Ureter (tissue), 1 donor: ENCODE measurements at regions not wholly inside any gene's neighbourhood (a gene's known extent, or its start where the extent isn't known, plus 50 kb on each side); places are given as distances from the start of the nearest gene placed in this dataset.

Source experiments
- DNase-seq: peaks from one replicate; pipeline ENCODE4 v3.0.0-alpha.2; 2020; ENCODE audit warnings: low spot score
- donor health status: DM: yes; HTN: yes; CAD: no.

- DNase-seq: no peak
Observed at GRCh38 chr6:14693301-14694192, 552.3 kb upstream of the JARID2 start.

GRCh38 chr6:14694308-14694707 lies 551.6 kb upstream of the JARID2 start:
- DNase-seq: no peak

GRCh38 chr6:14695579-14695978 lies 550.3 kb upstream of the JARID2 start:
- DNase-seq: no peak

GRCh38 chr6:14696367-14696766 lies 549.5 kb upstream of the JARID2 start:
- no peak for DNase-seq

- no peak for DNase-seq
Observed at GRCh38 chr6:14697427-14697826, 548.4 kb upstream of the JARID2 start.

- no peak for DNase-seq
Observed at GRCh38 chr6:14699803-14700601, 545.9 kb upstream of the JARID2 start.

GRCh38 chr6:14701946-14702345 lies 543.9 kb upstream of the JARID2 start:
- no peak for DNase-seq

GRCh38 chr6:14702678-14703077 lies 543.2 kb upstream of the JARID2 start:
- DNase-seq: no peak

GRCh38 chr6:14703586-14703985 lies 542.3 kb upstream of the JARID2 start:
- no peak for DNase-seq

GRCh38 chr6:14704383-14705271 lies 541.2 kb upstream of the JARID2 start:
- DNase-seq: no peak

- no peak for DNase-seq
Observed at GRCh38 chr6:14705841-14706377, 540.0 kb upstream of the JARID2 start.

- DNase-seq: peak; percentile 49
Observed at GRCh38 chr6:14706378-14706929, 539.4 kb upstream of the JARID2 start.

- DNase-seq: no peak
Observed at GRCh38 chr6:14707276-14707675, 538.6 kb upstream of the JARID2 start.

GRCh38 chr6:14707971-14708465 lies 537.9 kb upstream of the JARID2 start:
- no peak for DNase-seq

GRCh38 chr6:14709066-14709670 lies 536.7 kb upstream of the JARID2 start:
- DNase-seq: no peak

GRCh38 chr6:14709900-14710299 lies 536.0 kb upstream of the JARID2 start:
- no peak for DNase-seq

GRCh38 chr6:14710421-14710820 lies 535.4 kb upstream of the JARID2 start:
- no peak for DNase-seq

- DNase-seq: no peak
Observed at GRCh38 chr6:14711056-14711703, 534.7 kb upstream of the JARID2 start.

GRCh38 chr6:14711704-14712379 lies 534.0 kb upstream of the JARID2 start:
- no peak for DNase-seq
